H1 (cell line): ENCODE measurements at regions not wholly inside any gene's neighbourhood (a gene's known extent, or its start where the extent isn't known, plus 50 kb on each side); places are given as distances from the start of the nearest gene placed in this dataset.

Experiments used
- CTCF ChIA-PET: fragments of 300-600 bp; sonication (Branson Sonifier 250); formaldehyde crosslinking; loops from one replicate; lab custom pipeline; 2021; ENCODE audit not compliant: partially characterized antibody; lab: Charles Lee
- POLR2A ChIA-PET: fragments of 300-600 bp; sonication (Branson Sonifier 250); formaldehyde crosslinking; loops from one replicate; lab custom pipeline; 2021; ENCODE audit warnings: inconsistent platforms; ENCODE audit not compliant: partially characterized antibody; lab: Charles Lee
- DNase-seq, 2 experiments: peaks; one replicate each; pipeline versions ENCODE4 v3.0.0 to v3.0.0-alpha.2; 2010 to 2022; ENCODE audit warnings: low spot score in 2 of 2, low read depth in 1 of 2, mixed read lengths in 1 of 2
- FAIRE-seq: peaks from 2 replicates; lab custom pipeline; 2011; peaks lifted over from hg19 to GRCh38; lab: Jason Lieb, UNC
- H2AFZ ChIP-seq: 2 replicates; pipeline ENCODE4 v1.8.1; 2012; ENCODE audit warnings: low read length, inconsistent platforms
- H2AK5ac ChIP-seq: 2 replicates; pipeline ENCODE4 v1.6.1; 2013; ENCODE audit warnings: low read depth, low read length
- H2BK120ac ChIP-seq: replicated peaks from 2 replicates; pipeline ENCODE3; 2013; ENCODE audit warnings: low read depth, low read length, inconsistent platforms
- H2BK12ac ChIP-seq: 2 replicates; pipeline ENCODE4 v1.6.1; 2013; ENCODE audit warnings: low read depth, low read length
- H2BK15ac ChIP-seq: 2 replicates; pipeline ENCODE4 v1.6.1; 2013; ENCODE audit warnings: low read length
- H2BK20ac ChIP-seq: 2 replicates; pipeline ENCODE4 v1.6.1; 2013; ENCODE audit warnings: low read length
- H2BK5ac ChIP-seq: 2 replicates; pipeline ENCODE4 v1.6.1; 2013; ENCODE audit warnings: low read depth, low read length
- H3K14ac ChIP-seq: 2 replicates; pipeline ENCODE4 v1.6.1; 2013; ENCODE audit warnings: inconsistent platforms; ENCODE audit not compliant: insufficient read length
- H3K18ac ChIP-seq: 2 replicates; pipeline ENCODE4 v1.6.1; 2013; ENCODE audit warnings: low read length; ENCODE audit errors: extremely low read depth
- H3K23ac ChIP-seq: 2 replicates; pipeline ENCODE4 v1.6.1; 2013; ENCODE audit warnings: inconsistent platforms; ENCODE audit not compliant: insufficient read length
- H3K23me2 ChIP-seq: 2 replicates; pipeline ENCODE4 v1.6.1; 2013; ENCODE audit warnings: low read depth, low read length
- H3K27ac ChIP-seq: 2 replicates; pipeline ENCODE4 v1.6.1; 2011; ENCODE audit warnings: low read depth, low read length, inconsistent platforms
- H3K27me3 ChIP-seq, 4 experiments: replicated peaks in 1 of 4; 1 replicate in 1 of 4; 2 replicates in 3 of 4; pipeline versions ENCODE4 v1.6.1 to v1.8.1; 2011 to 2013; ENCODE audit warnings: low read length in 3 of 4, mild to moderate bottlenecking in 3 of 4, inconsistent platforms in 2 of 4, mixed read lengths in 2 of 4, moderate library complexity in 1 of 4; ENCODE audit not compliant: control insufficient read depth in 3 of 4, insufficient read depth in 3 of 4; ENCODE audit errors: extremely low read depth in 1 of 4
- H3K36me3 ChIP-seq, 4 experiments: 2 replicates each; pipeline versions ENCODE4 v1.6.1 to v1.8.1; 2011 to 2013; ENCODE audit warnings: mild to moderate bottlenecking in 4 of 4, low read length in 3 of 4, moderate library complexity in 2 of 4, control low read depth in 1 of 4, inconsistent platforms in 1 of 4; ENCODE audit not compliant: insufficient read depth in 4 of 4, control insufficient read depth in 2 of 4
- H3K4ac ChIP-seq: replicated peaks from 2 replicates; pipeline ENCODE3; 2013; ENCODE audit warnings: low read length, low read depth, mixed read lengths, inconsistent platforms; ENCODE audit not compliant: insufficient read length
- H3K4me1 ChIP-seq, 4 experiments: replicated peaks in 1 of 4; 1 replicate in 1 of 4; 2 replicates in 3 of 4; pipeline versions ENCODE4 v1.6.1 to v1.8.1; 2011 to 2013; ENCODE audit warnings: low read length in 3 of 4, inconsistent platforms in 2 of 4, mixed read lengths in 1 of 4; ENCODE audit not compliant: insufficient read depth in 4 of 4, control insufficient read depth in 3 of 4
- H3K4me2 ChIP-seq, 2 experiments: 2 replicates each; pipeline versions ENCODE4 v1.6.1 to v1.8.1; 2011 to 2013; ENCODE audit warnings: low read depth in 2 of 2, low read length in 2 of 2, control low read depth in 1 of 2, inconsistent platforms in 1 of 2, mild to moderate bottlenecking in 1 of 2; ENCODE audit not compliant: insufficient read depth in 1 of 2
- H3K4me3 ChIP-seq, 4 experiments: fragments of 200-600, 300-600 bp in 1 of 4; sonication (generic), shearing (Covaris generic), sonication (Bioruptor Twin) in 1 of 4; 2 replicates each; pipeline versions ENCODE4 v1.5.1 to v1.8.1; 2011 to 2016; ENCODE audit warnings: low read length in 4 of 4, low read depth in 3 of 4, control low read depth in 2 of 4, inconsistent platforms in 2 of 4, mild to moderate bottlenecking in 2 of 4, mixed read lengths in 1 of 4, moderate library complexity in 1 of 4; ENCODE audit not compliant: insufficient read depth in 2 of 4; ENCODE audit errors: extremely low read depth in 1 of 4
- H3K56ac ChIP-seq: replicated peaks from 2 replicates; pipeline ENCODE3; 2013; ENCODE audit warnings: low read depth, mild to moderate bottlenecking, mixed read lengths, low read length, inconsistent platforms; ENCODE audit not compliant: insufficient read length
- H3K79me1 ChIP-seq: 2 replicates; pipeline ENCODE4 v1.6.1; 2013; ENCODE audit warnings: low read depth, low read length, control low read depth
- H3K79me2 ChIP-seq, 2 experiments: 2 replicates each; pipeline versions ENCODE4 v1.6.1 to v1.8.1; 2012 to 2013; ENCODE audit warnings: low read length in 2 of 2, mild to moderate bottlenecking in 2 of 2, inconsistent platforms in 1 of 2; ENCODE audit not compliant: insufficient read depth in 2 of 2, control insufficient read depth in 1 of 2
- H3K9ac ChIP-seq, 4 experiments: replicated peaks in 1 of 4; 1 replicate in 1 of 4; 2 replicates in 3 of 4; pipeline versions ENCODE4 v1.6.1 to v1.8.1; 2011 to 2013; ENCODE audit warnings: low read depth in 3 of 4, low read length in 3 of 4, control low read depth in 2 of 4, mild to moderate bottlenecking in 2 of 4, moderate library complexity in 2 of 4, inconsistent platforms in 1 of 4; ENCODE audit errors: extremely low read depth in 1 of 4
- H3K9me3 ChIP-seq, 2 experiments: 2 replicates each; pipeline versions ENCODE4 v1.6.1 to v1.8.1; 2012 to 2013; ENCODE audit warnings: mild to moderate bottlenecking in 2 of 2, moderate library complexity in 2 of 2, control low read depth in 1 of 2, inconsistent platforms in 1 of 2, low read depth in 1 of 2, low read length in 1 of 2, mixed read lengths in 1 of 2; ENCODE audit not compliant: insufficient read depth in 2 of 2
- H4K20me1 ChIP-seq, 2 experiments: replicated peaks in 1 of 2; 2 replicates each; pipeline versions ENCODE3 to v1.8.1; 2011 to 2013; ENCODE audit warnings: inconsistent platforms in 2 of 2, low read length in 2 of 2, mild to moderate bottlenecking in 1 of 2; ENCODE audit not compliant: insufficient read depth in 2 of 2, control insufficient read depth in 1 of 2
- H4K5ac ChIP-seq: 2 replicates; pipeline ENCODE4 v1.6.1; 2013; ENCODE audit warnings: low read length, low read depth, mixed read lengths, inconsistent platforms; ENCODE audit not compliant: insufficient read length
- H4K8ac ChIP-seq: 2 replicates; pipeline ENCODE4 v1.8.0; 2013; ENCODE audit warnings: mild to moderate bottlenecking, moderate library complexity, low read length, inconsistent platforms; ENCODE audit not compliant: insufficient read depth; ENCODE audit errors: extremely low read depth
- H4K91ac ChIP-seq: replicated peaks from 2 replicates; pipeline ENCODE3; 2013; ENCODE audit warnings: low read length, mixed read lengths, inconsistent platforms; ENCODE audit not compliant: insufficient read length
- CREB1 ChIP-seq: IDR thresholded peaks from 2 replicates; pipeline ENCODE4 v1.6.1; 2012; ENCODE audit warnings: inconsistent platforms
- WGBS, 2 experiments: shearing (Covaris generic) in 1 of 2; methylation state at CpG; one replicate each; pipeline versions ENCODE4 v1.1.6 to v1.1.7; 2013 to 2015; ENCODE audit warnings: low lambda C conversion rate in 2 of 2, mixed read lengths in 2 of 2, inconsistent platforms in 1 of 2, low coverage in 1 of 2, missing lambda C conversion rate in 1 of 2; ENCODE audit not compliant: insufficient replicate concordance in 2 of 2, insufficient coverage in 1 of 2, insufficient read length in 1 of 2; ENCODE audit errors: extremely low coverage in 1 of 2, missing lambda C conversion rate in 1 of 2; 5-methylcytosine and 5-hydroxymethylcytosine counted together

DNA sequence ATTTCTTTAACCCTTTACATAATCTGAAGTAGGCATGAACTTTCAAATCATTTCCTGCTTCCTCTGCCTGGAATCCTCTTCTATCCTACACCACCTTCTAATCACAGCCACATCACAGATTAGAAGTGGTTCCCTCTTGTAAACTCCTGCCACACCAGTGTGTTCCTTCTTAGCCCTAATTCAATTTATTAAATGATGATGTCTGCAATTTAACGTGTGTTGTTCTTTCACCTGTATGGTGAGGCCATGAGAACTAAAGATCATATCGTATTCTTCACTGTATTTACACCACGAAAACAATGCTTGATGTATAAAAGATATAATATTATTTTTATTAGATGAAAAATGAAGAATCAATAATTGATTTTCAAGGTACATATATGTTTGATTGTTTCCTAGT is 494.3 kb downstream of the EPHA4 start:
- Histone ChIP-seq H3K4ac (no peak overlapping the region), H2BK20ac (no peak overlapping the region), H3K27ac (no peak overlapping the region), H4K20me1 (no peaks in the 10 kb centered on the region), H3K56ac (no peak overlapping the region), H4K5ac (no peak overlapping the region), H2AK5ac (no peak overlapping the region), H4K91ac (no peak overlapping the region), H2BK12ac (no peak overlapping the region), H3K9me3 (0 out of 4 replicates have a peak, but pooled peaks cover 0 to 2% of the 10 kb centered on the region in 2 experiments), H2BK5ac (no peak overlapping the region), H3K23me2 (no peaks in the 10 kb centered on the region; the same call in 1 of the 2 replicates), H3K79me1 (no peaks in the 10 kb centered on the region), H3K9ac (no peak overlapping the region), H3K79me2 (no peaks in the 10 kb centered on the region), H3K27me3 (peaks cover 0 to 1% (median 0%) of the 10 kb centered on the region in 4 experiments; a peak in 1 of 7 replicates), H3K4me1 (no peaks in the 10 kb centered on the region), H3K18ac (no peak overlapping the region), H2BK120ac (no peak overlapping the region), H2BK15ac (no peak overlapping the region), H2AFZ (no peak overlapping the region), H3K4me3 (no peak overlapping the region), H3K4me2 (no peak overlapping the region), H4K8ac (no peak overlapping the region), H3K23ac (no peak overlapping the region), H3K14ac (no peak overlapping the region), H3K36me3 (no peaks in the 10 kb centered on the region)
- FAIRE-seq (no peak), DNase-seq (no peak)
- no peak for TF ChIP-seq CREB1
- 95% methylated on average over 3 of the region's 3 CpGs; no CpG with 5 or more reads in 1 of the 2 experiments for WGBS, 2 experiments
- CTCF ChIA-PET = no interaction called here
- POLR2A ChIA-PET = no interaction called here
